Adrenal gland (tissue), 9 donors: ENCODE measurements at regions not wholly inside any gene's neighbourhood (a gene's known extent, or its start where the extent isn't known, plus 50 kb on each side); places are given as distances from the start of the nearest gene placed in this dataset.
A peak's percentile ranks its signal among the peaks of the same experiment; 100 is the strongest.

Source experiments
- DNase-seq, 7 donors: peaks; one replicate each; pipeline ENCODE4 v3.0.0-alpha.2; 2019 to 2020
- H3K27ac ChIP-seq, 5 donors: fragments of 200-600 bp; sonication (generic) in 4 of 5; 1 replicate in 3 of 5; 2 replicates in 2 of 5; pipeline versions ENCODE4 v1.5.1 to v1.8.0; 2016 to 2020; ENCODE audit warnings: mild to moderate bottlenecking in 1 of 5
- H3K27me3 ChIP-seq: fragments of 200-600 bp; 2 replicates; pipeline ENCODE4 v1.8.0; 2021
- H3K36me3 ChIP-seq, 2 donors: fragments of 200-600 bp; replicated peaks in 1 of 2; 1 replicate in 1 of 2; 2 replicates in 1 of 2; pipeline versions ENCODE4 v1.5.1 to v1.8.0; 2018 to 2022
- H3K4me1 ChIP-seq, 2 donors: fragments of 200-600 bp; replicated peaks in 1 of 2; 1 replicate in 1 of 2; 2 replicates in 1 of 2; pipeline versions ENCODE4 v1.5.1 to v1.8.0; 2018 to 2021
- H3K4me3 ChIP-seq, 4 donors: fragments of 200-600 bp; sonication (generic) in 3 of 4; one replicate each; pipeline ENCODE4 v1.5.1; 2016 to 2018
- H3K9me3 ChIP-seq, 3 donors: fragments of 200-600 bp; sonication (generic) in 1 of 3; replicated peaks in 1 of 3; 1 replicate in 2 of 3; 2 replicates in 1 of 3; pipeline versions ENCODE4 v1.5.1 to v1.8.0; 2016 to 2021
- POLR2A ChIP-seq, 2 donors: fragments of 450-650 bp; IDR thresholded peaks; one replicate each; pipeline ENCODE4 v1.6.1; 2017; ENCODE audit warnings: antibody characterized with exemption in 2 of 2, mild to moderate bottlenecking in 2 of 2, moderate library complexity in 1 of 2
- WGBS, 4 donors: extraction: QIAGEN DNeasy Blood & Tissue Kit in 2 of 4; methylation state at CpG; one replicate each; pipeline versions ENCODE4 v1.1.5 to v1.1.7; 2013 to 2017; 5-methylcytosine and 5-hydroxymethylcytosine counted together
- intact Hi-C, 2 donors: fragments of 100-400 bp; cut with DNase I; formaldehyde crosslinking; loops; one replicate each; pipeline versions ENCODE4 v1.14.1 to v1.15.0; 2022 to 2023
- TF ChIP-seq, protein P1 (sequence below), 6 experiments: fragments of 450-650 bp in 4 of 6; fragments of 200-600 bp in 2 of 6; sonication (generic) in 1 of 6; IDR thresholded peaks; 1 replicate in 5 of 6; 2 replicates in 1 of 6; pipeline versions ENCODE4 v1.5.1 to v1.8.0; 2016 to 2021; ENCODE audit warnings: antibody characterized with exemption in 6 of 6, mild to moderate bottlenecking in 2 of 6, moderate library complexity in 1 of 6
- donor health status: healthy with polysubstance abuse.
- donor health status: Bipolar disorder and iron deficiency.
- donor health status: DM: yes; HTN: yes; CAD: no.
- donor health status: DM: no; HTN: no; CAD: no.
- donor health status: DM: no; HTN: no; CAD: no.

DNA sequence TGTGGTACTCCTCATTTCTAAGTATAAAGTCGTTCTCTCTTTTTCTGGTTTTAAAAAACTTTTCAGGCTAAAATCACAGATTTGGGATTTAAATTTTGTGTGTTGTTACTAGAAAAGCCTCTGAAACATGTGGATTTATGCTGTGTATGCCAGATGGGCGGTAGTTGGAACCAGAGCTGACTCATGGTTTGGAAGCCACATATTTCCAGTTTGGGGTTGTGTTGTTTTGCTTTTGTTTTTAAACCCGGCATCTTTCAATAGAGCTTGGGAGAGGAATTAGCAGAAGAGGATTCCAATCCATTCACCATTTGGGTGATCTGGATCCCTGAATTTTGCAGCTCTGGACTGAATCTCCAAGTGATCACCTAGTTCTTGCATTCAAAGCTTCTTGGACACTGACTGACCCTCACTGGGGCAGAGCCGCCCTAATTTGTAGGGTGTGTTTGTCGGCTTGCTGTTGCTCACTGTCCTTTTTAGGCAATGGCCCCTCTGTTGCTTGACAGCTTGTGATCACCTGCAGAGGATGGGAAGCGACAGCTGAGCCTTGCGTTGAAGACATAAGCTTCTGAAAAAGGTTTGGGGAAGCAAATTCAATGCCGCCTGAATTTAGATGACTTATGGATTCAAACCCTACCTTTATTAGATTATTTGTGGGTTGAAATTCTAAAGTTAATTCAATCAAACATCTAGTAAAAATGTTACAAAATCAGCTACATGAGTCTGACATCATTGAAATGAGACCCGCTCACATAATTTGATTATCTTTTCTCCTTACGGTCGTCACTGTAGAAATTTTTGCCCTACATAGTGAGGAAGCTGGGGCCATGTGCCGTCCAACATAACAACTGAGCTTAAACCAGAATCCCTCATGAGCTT, 79.9 kb upstream of the CD83 start:
- H3K4me1 ChIP-seq, result no peaks in the 10 kb centered on the region
- no peak for TF ChIP-seq POLR2A (IDR thresholded peaks at IDR 0.05)
- TF ChIP-seq, protein P1, sequence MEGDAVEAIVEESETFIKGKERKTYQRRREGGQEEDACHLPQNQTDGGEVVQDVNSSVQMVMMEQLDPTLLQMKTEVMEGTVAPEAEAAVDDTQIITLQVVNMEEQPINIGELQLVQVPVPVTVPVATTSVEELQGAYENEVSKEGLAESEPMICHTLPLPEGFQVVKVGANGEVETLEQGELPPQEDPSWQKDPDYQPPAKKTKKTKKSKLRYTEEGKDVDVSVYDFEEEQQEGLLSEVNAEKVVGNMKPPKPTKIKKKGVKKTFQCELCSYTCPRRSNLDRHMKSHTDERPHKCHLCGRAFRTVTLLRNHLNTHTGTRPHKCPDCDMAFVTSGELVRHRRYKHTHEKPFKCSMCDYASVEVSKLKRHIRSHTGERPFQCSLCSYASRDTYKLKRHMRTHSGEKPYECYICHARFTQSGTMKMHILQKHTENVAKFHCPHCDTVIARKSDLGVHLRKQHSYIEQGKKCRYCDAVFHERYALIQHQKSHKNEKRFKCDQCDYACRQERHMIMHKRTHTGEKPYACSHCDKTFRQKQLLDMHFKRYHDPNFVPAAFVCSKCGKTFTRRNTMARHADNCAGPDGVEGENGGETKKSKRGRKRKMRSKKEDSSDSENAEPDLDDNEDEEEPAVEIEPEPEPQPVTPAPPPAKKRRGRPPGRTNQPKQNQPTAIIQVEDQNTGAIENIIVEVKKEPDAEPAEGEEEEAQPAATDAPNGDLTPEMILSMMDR (IDR thresholded peaks at IDR 0.05), result no peak
- intact Hi-C loops, result no loop called here
- no peaks in the 10 kb centered on the region for H3K27me3 ChIP-seq
- H3K36me3 ChIP-seq, result no peaks in the 10 kb centered on the region
- no peaks in the 10 kb centered on the region for H3K9me3 ChIP-seq
- H3K4me3 ChIP-seq, result no peak overlapping the region
- H3K27ac ChIP-seq, result no peak overlapping the region
- WGBS, 4 donors, result 60 to 77% (median 73%) methylated on average over 12 of the region's 12 CpGs
- no peak for DNase-seq

DNA sequence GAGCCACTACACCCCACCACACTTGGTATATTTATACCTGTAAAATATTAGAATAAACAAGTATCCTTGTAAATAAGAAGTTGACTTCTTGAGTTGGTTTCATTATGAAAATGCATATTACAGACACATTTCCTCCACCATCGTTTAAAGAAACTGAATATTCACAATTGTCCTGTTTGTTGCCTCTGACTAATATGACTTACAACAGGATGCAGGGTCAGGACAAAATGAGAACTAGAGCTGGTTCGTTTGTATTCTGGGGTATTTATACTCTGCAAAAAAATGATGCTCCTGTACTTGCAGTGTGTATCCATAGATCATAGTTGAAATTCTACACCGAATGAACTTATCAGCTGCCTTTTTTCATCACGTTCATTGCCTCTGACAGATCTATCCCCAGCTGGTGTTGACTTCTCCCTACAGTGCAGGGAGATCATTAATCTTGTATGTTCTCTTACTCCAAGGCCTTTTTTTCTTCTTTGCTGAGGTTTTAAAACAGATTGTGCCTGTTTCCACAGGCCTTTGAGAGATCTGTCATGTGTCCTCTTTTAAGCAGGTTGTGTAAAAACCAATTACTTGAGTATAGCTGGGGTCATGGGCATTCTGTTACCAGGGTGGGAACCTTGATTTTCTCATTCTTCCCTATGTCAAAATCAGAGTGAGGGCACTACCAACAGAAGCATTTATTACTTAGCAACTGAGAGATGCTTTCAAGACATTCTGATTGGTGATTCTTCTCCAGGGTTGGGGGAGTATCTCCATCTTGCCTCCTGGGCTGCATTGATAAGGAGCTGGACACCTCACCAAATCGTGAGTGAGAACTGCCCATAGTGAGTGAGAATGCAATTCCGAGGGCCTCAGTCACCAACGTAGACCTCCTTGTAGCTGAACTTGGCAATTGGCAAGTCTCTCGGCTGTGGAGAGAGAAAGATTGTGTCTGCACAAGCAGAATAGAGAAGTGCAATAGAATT, 78.8 kb upstream of the CD83 start:
- 37 to 46% (median 42%) methylated on average over 8 of the region's 8 CpGs for WGBS, 4 donors

DNA sequence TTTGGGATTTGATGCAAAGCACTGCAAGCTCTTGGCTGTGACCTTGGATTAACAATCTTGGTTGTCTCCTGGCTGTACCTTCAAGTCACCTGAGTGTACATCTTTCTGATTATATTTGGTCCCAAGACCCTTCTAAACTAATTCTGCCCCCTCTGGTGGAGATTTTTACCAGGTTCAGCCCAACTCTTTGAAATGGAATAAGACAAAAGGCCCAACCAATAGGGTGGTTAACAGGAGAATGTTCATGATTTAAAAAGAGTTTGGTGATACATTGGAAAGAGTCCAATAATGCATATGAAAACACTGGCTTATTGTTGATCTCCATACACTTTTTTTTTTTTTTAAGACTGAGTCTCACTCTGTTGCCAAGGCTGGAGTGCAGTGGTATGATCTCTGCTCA, 77.5 kb upstream of the CD83 start:
- Histone ChIP-seq H3K27ac (no peak overlapping the region), H3K9me3 (no peaks in the 10 kb centered on the region), H3K36me3 (no peaks in the 10 kb centered on the region), H3K27me3 (peaks cover 10% of the 10 kb centered on the region), H3K4me1 (no peaks in the 10 kb centered on the region), H3K4me3 (no peak overlapping the region)
- no peak for DNase-seq
- no peak for TF ChIP-seq POLR2A (IDR thresholded peaks at IDR 0.05)
- TF ChIP-seq, protein P1 (IDR thresholded peaks at IDR 0.05), result no peak
- intact Hi-C loops, result loop anchor here in 1 of 2 donors (10.0 kb wide), 1 partner anchor 115 kb away; the partner anchor contains the start of gene RNF182

More for the DNA sequence above, 78.8 kb upstream of the CD83 start:
- no peaks in the 10 kb centered on the region for H3K4me1 ChIP-seq
- DNase-seq, result no peak
- intact Hi-C loops, result no loop called here
- H3K9me3 ChIP-seq, result no peaks in the 10 kb centered on the region
- no peak for TF ChIP-seq POLR2A (IDR thresholded peaks at IDR 0.05)
- TF ChIP-seq, protein P1 (IDR thresholded peaks at IDR 0.05), result no peak
- no peak overlapping the region for H3K27ac ChIP-seq
- H3K27me3 ChIP-seq, result no peaks in the 10 kb centered on the region
- H3K36me3 ChIP-seq, result no peaks in the 10 kb centered on the region
- H3K4me3 ChIP-seq, result no peak overlapping the region

DNA sequence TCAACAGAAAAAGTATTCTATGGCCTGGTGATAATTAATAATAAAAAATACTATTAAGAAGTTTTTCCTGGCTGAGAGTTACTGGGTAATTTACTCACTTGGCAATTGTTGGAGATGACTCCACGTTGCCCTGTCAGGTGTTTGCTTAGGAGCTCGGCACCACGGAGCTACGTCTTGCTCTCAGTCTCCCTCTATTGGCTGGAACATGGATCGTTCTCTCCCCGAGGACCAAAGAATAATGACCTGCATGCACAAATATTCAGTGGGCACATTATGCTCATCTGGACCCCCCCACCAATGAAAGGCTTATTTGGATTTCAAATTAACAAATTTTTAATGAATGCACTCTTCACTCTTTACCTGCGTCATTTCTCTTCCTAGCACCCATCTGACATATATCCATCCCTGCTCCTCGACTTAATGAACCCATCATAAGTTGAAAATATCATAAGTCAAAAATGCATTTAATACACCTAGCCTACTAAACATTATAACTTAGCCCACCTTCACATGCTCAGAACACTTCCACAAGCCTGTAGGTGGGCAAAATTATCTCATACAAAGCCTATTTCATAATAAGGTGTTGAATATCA, 71.0 kb upstream of the CD83 start:
- peak in 5 of 7 donors; percentile 33 to 61 (median 46) for DNase-seq
- H3K36me3 ChIP-seq, result no peaks in the 10 kb centered on the region
- no peak overlapping the region for H3K4me3 ChIP-seq
- no peaks in the 10 kb centered on the region for H3K9me3 ChIP-seq
- no peak overlapping the region for H3K27ac ChIP-seq
- H3K27me3 ChIP-seq, result peaks cover 40% of the 10 kb centered on the region
- 19 to 22% (median 20%) methylated on average over 8 of the region's 8 CpGs for WGBS, 4 donors
- intact Hi-C loops, result loop anchor here in 1 of 2 donors (10.0 kb wide), 1 partner anchor 122 kb away; the partner anchor contains the start of gene RNF182
- no peak for TF ChIP-seq POLR2A (IDR thresholded peaks at IDR 0.05)
- TF ChIP-seq, protein P1 (IDR thresholded peaks at IDR 0.05), result peak; percentile 15 to 57 (median 49)
- H3K4me1 ChIP-seq, result no peaks in the 10 kb centered on the region
